ENCODE measurements at regions not wholly inside any gene's neighbourhood (a gene's known extent, or its start where the extent isn't known, plus 50 kb on each side); places are given as distances from the start of the nearest gene placed in this dataset.

- Histone ChIP-seq H3K27ac (no peak overlapping the region), H3K9me3 (no peaks in the 10 kb centered on the region), H3K36me3 (no peaks in the 10 kb centered on the region), H3K4me1 (peaks cover 12% of the 10 kb centered on the region), H3K4me3 (no peak overlapping the region), H3K27me3 (ENCODE audit: low read depth) (no peaks in the 10 kb centered on the region)
- no peak for DNase-seq
- ATAC-seq: no peak
- TF ChIP-seq CTCF (IDR thresholded peaks at IDR 0.05): no peak
- intact Hi-C loops (cut with DNase I): no loop called here
These were observed 169.3 kb downstream of the CYB561 start for GRCh38 chr17:63276821-63277220.

- H3K4me1 ChIP-seq: peaks cover 12% of the 10 kb centered on the region
- TF ChIP-seq CTCF (IDR thresholded peaks at IDR 0.05): no peak
- H3K27ac ChIP-seq: no peak overlapping the region
- intact Hi-C loops (cut with DNase I): no loop called here
- no peaks in the 10 kb centered on the region for H3K36me3 ChIP-seq
- no peaks in the 10 kb centered on the region for H3K9me3 ChIP-seq
- DNase-seq (no peak), ATAC-seq (no peak)
- H3K4me3 ChIP-seq: no peak overlapping the region
- no peaks in the 10 kb centered on the region for H3K27me3 ChIP-seq (ENCODE audit: low read depth)
These were observed 168.5 kb downstream of the CYB561 start for GRCh38 chr17:63277629-63278028.

GRCh38 chr17:63278728-63279442, 167.2 kb downstream of the CYB561 start:
- intact Hi-C loops (cut with DNase I): no loop called here
- TF ChIP-seq CTCF (IDR thresholded peaks at IDR 0.05): no peak

GRCh38 chr17:63279498-63280230, 166.4 kb downstream of the CYB561 start:
- no peak for TF ChIP-seq CTCF (IDR thresholded peaks at IDR 0.05)
- intact Hi-C loops (cut with DNase I): no loop called here
- H3K4me1 ChIP-seq: peaks cover 5% of the 10 kb centered on the region
- no peak overlapping the region for H3K4me3 ChIP-seq
- ATAC-seq (peak in 1 of 2 donors; percentile 39), DNase-seq (no peak)
- no peak overlapping the region for H3K27ac ChIP-seq
- peaks cover 9% of the 10 kb centered on the region for H3K9me3 ChIP-seq
- H3K36me3 ChIP-seq: no peaks in the 10 kb centered on the region
- no peaks in the 10 kb centered on the region for H3K27me3 ChIP-seq (ENCODE audit: low read depth)

More at GRCh38 chr17:63278728-63279442, 167.2 kb downstream of the CYB561 start:
- no peak for DNase-seq
- peaks cover 4% of the 10 kb centered on the region for H3K9me3 ChIP-seq
- no peaks in the 10 kb centered on the region for H3K36me3 ChIP-seq
- H3K4me3 ChIP-seq: no peak overlapping the region
- peaks cover 7% of the 10 kb centered on the region for H3K4me1 ChIP-seq
- H3K27ac ChIP-seq: no peak overlapping the region
- no peak for ATAC-seq
- H3K27me3 ChIP-seq (ENCODE audit: low read depth): no peaks in the 10 kb centered on the region

- intact Hi-C loops (cut with DNase I): no loop called here
- DNase-seq (no peak), ATAC-seq (no peak)
- no peak overlapping the region for H3K27ac ChIP-seq
- H3K36me3 ChIP-seq: no peaks in the 10 kb centered on the region
- no peaks in the 10 kb centered on the region for H3K27me3 ChIP-seq (ENCODE audit: low read depth)
- H3K4me1 ChIP-seq: peaks cover 5% of the 10 kb centered on the region
- H3K9me3 ChIP-seq: peaks cover 18% of the 10 kb centered on the region
- H3K4me3 ChIP-seq: no peak overlapping the region
- no peak for TF ChIP-seq CTCF (IDR thresholded peaks at IDR 0.05)
These were observed 163.7 kb downstream of the CYB561 start for GRCh38 chr17:63282455-63282854.
